GM12878 (cell line): ENCODE measurements at regions not wholly inside any gene's neighbourhood (a gene's known extent, or its start where the extent isn't known, plus 50 kb on each side); places are given as distances from the start of the nearest gene placed in this dataset.
"Not testable (repeated sequence)": the region's sequence is repeated elsewhere in the genome, so short reads cannot be mapped to it uniquely, and the experiment has no call there.

Source experiments
- ATAC-seq: fragments of 200-7000 bp; cut with Tn5 transposase; 3 replicates; pipeline ENCODE4 v1.9.1; 2020; ENCODE audit warnings: mild to moderate bottlenecking, moderate library complexity
- BruUV-seq: library from RNA; stranded (reverse); fragments of 400-500 nt; replicated peaks from 2 replicates; lab custom pipeline; 2021; lab: Mats Ljungman, UMichigan
- CTCF ChIA-PET: fragments of 300-600 bp; sonication (Branson Sonifier 250); formaldehyde crosslinking; extraction: SDS; loops from one replicate; lab custom pipeline; 2021; ENCODE audit warnings: inconsistent platforms; lab: Yijun Ruan, JAX
- POLR2A ChIA-PET: fragments of 350-600 bp; formaldehyde crosslinking; extraction: SDS; loops from one replicate; lab custom pipeline; 2021; ENCODE audit warnings: inconsistent platforms; lab: Charles Lee
- RAD21 ChIA-PET: fragments of 300-600 bp; sonication (Branson Sonifier 250); formaldehyde crosslinking; loops from one replicate; lab custom pipeline; 2023; ENCODE audit warnings: antibody characterized with exemption; ENCODE audit not compliant: unreplicated experiment; lab: Charles Lee
- SMC1A ChIA-PET: fragments of 300-600 bp; sonication (Branson Sonifier 250); formaldehyde crosslinking; loops from one replicate; lab custom pipeline; 2023; ENCODE audit not compliant: unreplicated experiment, uncharacterized antibody; lab: Charles Lee
- DNase-seq: peaks from one replicate; pipeline ENCODE4 v3.0.0-alpha.2; 2011; ENCODE audit warnings: low read depth, low spot score
- FAIRE-seq: peaks from 3 replicates; lab custom pipeline; 2011; peaks lifted over from hg19 to GRCh38; lab: Jason Lieb, UNC
- H2AFZ ChIP-seq: 2 replicates; pipeline ENCODE4 v1.6.0; 2011; ENCODE audit warnings: low read depth, low read length, control low read depth; ENCODE audit not compliant: control insufficient read depth
- H3K27ac ChIP-seq: 2 replicates; pipeline ENCODE4 v1.5.1; 2011; ENCODE audit warnings: control low read depth; ENCODE audit not compliant: control insufficient read depth, insufficient read depth
- H3K27me3 ChIP-seq, 2 experiments: replicated peaks in 1 of 2; 2 replicates each; pipeline versions ENCODE4 v1.6.0 to v1.6.1; 2011; ENCODE audit warnings: low read length in 1 of 2; ENCODE audit not compliant: control insufficient read depth in 2 of 2, insufficient read depth in 2 of 2
- H3K36me3 ChIP-seq, 2 experiments: 2 replicates each; pipeline ENCODE4 v1.5.1; 2011; ENCODE audit warnings: low read length in 1 of 2; ENCODE audit not compliant: control insufficient read depth in 2 of 2, insufficient read depth in 2 of 2
- H3K4me1 ChIP-seq: 2 replicates; pipeline ENCODE4 v1.6.1; 2011; ENCODE audit warnings: mild to moderate bottlenecking, low read length, moderate library complexity, mixed read lengths; ENCODE audit not compliant: control insufficient read depth, insufficient read depth
- H3K4me2 ChIP-seq: 2 replicates; pipeline ENCODE4 v1.6.0; 2011; ENCODE audit warnings: control low read depth; ENCODE audit not compliant: control insufficient read depth, insufficient read depth
- H3K4me3 ChIP-seq: fragments of 200-600 bp; sonication (generic); 2 replicates; pipeline ENCODE4 v1.5.1; 2016
- H3K79me2 ChIP-seq: 2 replicates; pipeline ENCODE4 v1.6.0; 2011; ENCODE audit warnings: low read length; ENCODE audit not compliant: control insufficient read depth, insufficient read depth
- H3K9ac ChIP-seq: 2 replicates; pipeline ENCODE4 v1.8.0; 2011; ENCODE audit warnings: low read length, control low read depth, mixed read lengths; ENCODE audit not compliant: control insufficient read depth, insufficient read depth
- H3K9me3 ChIP-seq: replicated peaks from 3 replicates; pipeline ENCODE4 v1.5.1; 2011; ENCODE audit warnings: mild to moderate bottlenecking, low read length; ENCODE audit not compliant: control insufficient read depth, insufficient read depth
- H4K20me1 ChIP-seq: 2 replicates; pipeline ENCODE4 v1.6.0; 2011; ENCODE audit not compliant: control insufficient read depth, insufficient read depth
- CBFB ChIP-seq: IDR thresholded peaks from 2 replicates; pipeline ENCODE4 v1.6.1; 2016; ENCODE audit warnings: antibody characterized with exemption, low read depth
- FOS ChIP-seq: IDR thresholded peaks from 3 replicates; pipeline ENCODE4 v1.6.1; 2011; ENCODE audit warnings: borderline replicate concordance; ENCODE audit not compliant: insufficient read length; ENCODE audit errors: extremely low read depth
- ZNF274 ChIP-seq: IDR thresholded peaks from one replicate; pipeline ENCODE4 v1.8.0; 2011; ENCODE audit not compliant: insufficient read length, insufficient read depth
- WGBS: methylation state at CpG from one replicate; pipeline ENCODE4 v1.1.6; 2016; ENCODE audit warnings: low lambda C conversion rate; ENCODE audit not compliant: insufficient replicate concordance, insufficient coverage; ENCODE audit errors: missing lambda C conversion rate; 5-methylcytosine and 5-hydroxymethylcytosine counted together
- in situ Hi-C: fragments of 300-500 bp; cut with MboI; formaldehyde crosslinking; loops from 9 replicates; pipeline ENCODE4 v1.14.3; 2018; ENCODE audit warnings: mixed read lengths
- intact Hi-C: fragments of 100-400 bp; cut with micrococcal nuclease; formaldehyde crosslinking; loops from one replicate; pipeline ENCODE4 v1.14.2; 2022; ENCODE audit not compliant: unreplicated experiment
- TF ChIP-seq, protein P1 (sequence below): IDR thresholded peaks from 2 replicates; pipeline ENCODE4 v1.6.1; 2012; ENCODE audit warnings: low read length, inconsistent platforms

DNA sequence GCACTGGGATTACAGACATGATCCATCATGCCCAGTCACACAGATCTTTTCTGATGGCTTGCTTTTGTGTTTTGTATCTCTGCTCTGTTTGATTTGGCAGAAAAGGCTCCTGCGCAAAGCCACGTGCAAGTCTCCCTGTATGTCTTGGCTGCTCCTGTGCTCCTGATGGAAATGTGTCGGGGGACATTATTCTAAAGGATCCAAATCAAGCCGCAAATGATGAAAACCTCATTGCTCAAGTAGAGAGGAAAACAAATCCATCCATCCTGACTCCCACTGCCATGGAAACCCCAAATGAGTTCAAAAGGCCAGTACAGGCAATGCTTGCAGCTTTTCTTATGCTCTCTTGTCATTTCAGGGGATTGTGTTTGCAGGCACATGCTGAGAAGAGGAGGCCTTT lies 93.8 kb downstream of the NDUFA12 start:
- intact Hi-C loops: no loop called here
- ATAC-seq: no peak
- no peaks in the 10 kb centered on the region for H3K36me3 ChIP-seq
- no peaks in the 10 kb centered on the region for H4K20me1 ChIP-seq
- no peak overlapping the region for H2AFZ ChIP-seq
- FAIRE-seq: no peak
- no peak overlapping the region for H3K4me3 ChIP-seq
- ChIA-PET RAD21 (no interaction called here), SMC1A (no interaction called here), CTCF (no interaction called here), POLR2A (interaction anchor here (0.6 kb wide), 1 partner anchor 962 kb away, joined by 3 read pairs; no protein-coding TSS in a partner anchor)
- no peak for TF ChIP-seq FOS
- no peak for TF ChIP-seq CBFB
- no peak for TF ChIP-seq ZNF274
- TF ChIP-seq, protein P1, sequence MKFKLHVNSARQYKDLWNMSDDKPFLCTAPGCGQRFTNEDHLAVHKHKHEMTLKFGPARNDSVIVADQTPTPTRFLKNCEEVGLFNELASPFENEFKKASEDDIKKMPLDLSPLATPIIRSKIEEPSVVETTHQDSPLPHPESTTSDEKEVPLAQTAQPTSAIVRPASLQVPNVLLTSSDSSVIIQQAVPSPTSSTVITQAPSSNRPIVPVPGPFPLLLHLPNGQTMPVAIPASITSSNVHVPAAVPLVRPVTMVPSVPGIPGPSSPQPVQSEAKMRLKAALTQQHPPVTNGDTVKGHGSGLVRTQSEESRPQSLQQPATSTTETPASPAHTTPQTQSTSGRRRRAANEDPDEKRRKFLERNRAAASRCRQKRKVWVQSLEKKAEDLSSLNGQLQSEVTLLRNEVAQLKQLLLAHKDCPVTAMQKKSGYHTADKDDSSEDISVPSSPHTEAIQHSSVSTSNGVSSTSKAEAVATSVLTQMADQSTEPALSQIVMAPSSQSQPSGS: no peak
- no peak overlapping the region for H3K9ac ChIP-seq
- no TSS peak for BruUV-seq
- DNase-seq: no peak
- H3K9me3 ChIP-seq: peaks cover 2% of the 10 kb centered on the region; the same call in 1 of the 3 replicates
- H3K79me2 ChIP-seq: no peaks in the 10 kb centered on the region
- H3K27ac ChIP-seq: no peak overlapping the region
- no peak overlapping the region for H3K4me2 ChIP-seq
- no peaks in the 10 kb centered on the region for H3K4me1 ChIP-seq
- in situ Hi-C loops: no loop called here
- H3K27me3 ChIP-seq: no peaks in the 10 kb centered on the region; a peak in 1 of 4 replicates
- WGBS: 73% methylated on average over 4 of the region's 4 CpGs

DNA sequence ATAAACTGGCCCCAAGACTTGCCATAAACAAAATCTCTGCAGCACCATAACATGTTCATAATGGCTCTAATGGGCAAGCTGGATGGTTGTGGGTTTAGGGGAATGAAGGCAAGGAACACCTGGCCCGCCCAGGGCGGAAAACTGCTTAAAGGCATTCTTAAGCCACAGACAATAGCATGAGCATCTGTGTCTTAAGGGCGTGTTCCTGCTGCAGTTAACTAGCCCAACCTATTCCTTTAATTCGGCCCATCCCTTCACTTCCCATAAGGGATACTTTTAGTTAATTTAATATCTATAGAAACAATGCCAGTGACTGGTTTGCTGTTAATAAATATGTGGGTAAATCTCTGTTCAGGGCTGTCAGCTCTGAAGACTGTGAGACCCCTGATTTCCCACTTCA lies 97.7 kb downstream of the NDUFA12 start:
- RAD21 ChIA-PET, POLR2A ChIA-PET, CTCF ChIA-PET, in situ Hi-C loops, SMC1A ChIA-PET, H3K36me3 ChIP-seq, DNase-seq, H2AFZ ChIP-seq, H3K4me2 ChIP-seq, intact Hi-C loops, H3K9me3 ChIP-seq, H3K4me1 ChIP-seq, H3K27ac ChIP-seq, H4K20me1 ChIP-seq, H3K27me3 ChIP-seq, ATAC-seq, H3K4me3 ChIP-seq, H3K79me2 ChIP-seq, FAIRE-seq, H3K9ac ChIP-seq, BruUV-seq: not testable (repeated sequence)
- WGBS: 47% methylated on average over 4 of the region's 4 CpGs
